ENCODE measurements at regions not wholly inside any gene's neighbourhood (a gene's known extent, or its start where the extent isn't known, plus 50 kb on each side); places are given as distances from the start of the nearest gene placed in this dataset.
A peak's percentile ranks its signal among the peaks of the same experiment; 100 is the strongest.

DNA sequence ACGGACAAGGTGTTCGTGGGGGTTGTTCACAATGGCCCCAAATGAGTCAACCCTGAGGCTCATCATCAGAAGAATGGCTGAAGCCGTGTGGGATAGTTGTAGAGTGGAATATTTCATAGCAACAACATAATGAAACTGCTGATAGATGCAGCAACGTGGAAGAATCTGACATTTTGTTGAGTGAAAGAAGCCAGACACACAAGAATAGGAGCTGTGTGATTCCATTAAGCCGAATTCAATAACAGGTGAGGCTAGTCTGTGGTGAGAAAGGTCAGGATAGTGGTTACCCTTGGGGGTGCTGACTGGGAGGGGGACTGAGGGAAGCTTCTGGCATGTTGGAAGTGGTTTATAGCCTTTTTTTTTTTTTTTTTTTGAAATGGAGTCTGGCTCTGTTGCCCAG lies 144.0 kb downstream of the SMAD6 start:
- Histone ChIP-seq H3K36me3 (ENCODE audit: control insufficient read depth, insufficient read depth, low read length) (peaks cover 1% of the 10 kb centered on the region; the same call in 1 of the 2 replicates), H4K91ac (ENCODE audit: insufficient read depth, low read depth, low read length) (peak overlapping the region; percentile 50; the same call in 1 of the 2 replicates), H3K9me3 (ENCODE audit: control insufficient read depth, insufficient read depth, low read length) (no peaks in the 10 kb centered on the region), H3K4me2 (ENCODE audit: low read depth, low read length) (no peak overlapping the region), H3K27me3 (ENCODE audit: control insufficient read depth, insufficient read depth, low read length) (no peaks in the 10 kb centered on the region), H4K5ac (ENCODE audit: low read depth, low read length) (no peak overlapping the region), H3K4ac (ENCODE audit: low read depth, low read length) (no peak overlapping the region), H3K18ac (ENCODE audit: low read depth, low read length) (no peak overlapping the region), H4K8ac (ENCODE audit: low read depth in 2 of 2, low read length in 2 of 2) (no peak overlapping the region), H3K23ac (ENCODE audit: low read depth, low read length) (no peak overlapping the region), H3K9ac (ENCODE audit: low read depth, low read length) (no peak overlapping the region), H2AFZ (replicated peaks; ENCODE audit: low read length, poor library complexity) (no peak overlapping the region), H4K20me1 (ENCODE audit: insufficient read depth, low read length) (no peaks in the 10 kb centered on the region; the same call in 1 of the 2 replicates), H3K79me1 (ENCODE audit: low read depth in 1 of 2, low read length in 2 of 2) (peaks cover 29 to 77% of the 10 kb centered on the region in 2 experiments), H3K14ac (replicated peaks; ENCODE audit: low read depth, low read length) (0 out of 2 replicates have a peak overlapping the region, but pooled peaks have one; percentile 25), H2BK20ac (ENCODE audit: low read depth, low read length) (no peak overlapping the region), H2BK5ac (ENCODE audit: low read depth, low read length, poor library complexity, severe bottlenecking) (no peak overlapping the region), H3K56ac (ENCODE audit: extremely low read depth, insufficient read depth, low read length) (no peak overlapping the region), H3K4me3 (ENCODE audit: insufficient read depth, low read depth, low read length) (no peak overlapping the region), H2AK9ac (replicated peaks; ENCODE audit: low read depth, low read length, poor library complexity) (no peak overlapping the region), H3K9me1 (ENCODE audit: insufficient read depth, low read length) (peaks cover 15% of the 10 kb centered on the region; the same call in 1 of the 2 replicates), H2BK120ac (ENCODE audit: low read depth, low read length) (no peak overlapping the region; the same call in 1 of the 2 replicates), H2AK5ac (ENCODE audit: low read depth, low read length) (peak overlapping the region; percentile 78; the same call in 1 of the 2 replicates), H2BK15ac (ENCODE audit: low read depth, low read length) (no peak overlapping the region), H3K27ac (ENCODE audit: insufficient read depth, low read length) (no peak overlapping the region), H3K4me1 (ENCODE audit: control insufficient read depth, insufficient read depth, low read length) (peaks cover 23% of the 10 kb centered on the region)
- dilution Hi-C loops (cut with HindIII; ENCODE audit: low sequenced_read_pairs, unreplicated experiment) = no loop called here
- CTCF ChIA-PET = interaction anchor here (1.1 to 1.4 kb wide), 2 partner anchors 67 to 138 kb away, joined by 4 to 5 read pairs; no protein-coding TSS in a partner anchor
- no peak for TF ChIP-seq FOS (IDR thresholded peaks at IDR 0.05; ENCODE audit: low read depth, low read length)
- TF ChIP-seq MAFK (IDR thresholded peaks at IDR 0.05; ENCODE audit: low read depth, low read length) = no peak
- TF ChIP-seq SMC3 (IDR thresholded peaks at IDR 0.05; ENCODE audit: low read depth, low read length) = no peak
- TF ChIP-seq CEBPB (IDR thresholded peaks at IDR 0.05; ENCODE audit: low read depth, low read length) = no peak
- no peak for TF ChIP-seq CHD1 (IDR thresholded peaks at IDR 0.05; ENCODE audit: low read depth, low read length)
- TF ChIP-seq MXI1 (IDR thresholded peaks at IDR 0.05; ENCODE audit: borderline replicate concordance, low read depth, low read length) = no peak
- TF ChIP-seq POLR2A (IDR thresholded peaks at IDR 0.05; ENCODE audit: low read depth, low read length) = no peak
- TF ChIP-seq MAZ (IDR thresholded peaks at IDR 0.05; ENCODE audit: borderline replicate concordance, low read depth, low read length) = no peak
- TF ChIP-seq RFX5 (IDR thresholded peaks at IDR 0.05; ENCODE audit: low read depth, low read length) = no peak
- no peak for TF ChIP-seq RAD21 (IDR thresholded peaks at IDR 0.05; ENCODE audit: low read length)
- TF ChIP-seq, protein P1, sequence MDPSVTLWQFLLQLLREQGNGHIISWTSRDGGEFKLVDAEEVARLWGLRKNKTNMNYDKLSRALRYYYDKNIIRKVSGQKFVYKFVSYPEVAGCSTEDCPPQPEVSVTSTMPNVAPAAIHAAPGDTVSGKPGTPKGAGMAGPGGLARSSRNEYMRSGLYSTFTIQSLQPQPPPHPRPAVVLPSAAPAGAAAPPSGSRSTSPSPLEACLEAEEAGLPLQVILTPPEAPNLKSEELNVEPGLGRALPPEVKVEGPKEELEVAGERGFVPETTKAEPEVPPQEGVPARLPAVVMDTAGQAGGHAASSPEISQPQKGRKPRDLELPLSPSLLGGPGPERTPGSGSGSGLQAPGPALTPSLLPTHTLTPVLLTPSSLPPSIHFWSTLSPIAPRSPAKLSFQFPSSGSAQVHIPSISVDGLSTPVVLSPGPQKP (IDR thresholded peaks at IDR 0.05; ENCODE audit: borderline replicate concordance, low read depth, low read length) = no peak
- TF ChIP-seq, protein P2, sequence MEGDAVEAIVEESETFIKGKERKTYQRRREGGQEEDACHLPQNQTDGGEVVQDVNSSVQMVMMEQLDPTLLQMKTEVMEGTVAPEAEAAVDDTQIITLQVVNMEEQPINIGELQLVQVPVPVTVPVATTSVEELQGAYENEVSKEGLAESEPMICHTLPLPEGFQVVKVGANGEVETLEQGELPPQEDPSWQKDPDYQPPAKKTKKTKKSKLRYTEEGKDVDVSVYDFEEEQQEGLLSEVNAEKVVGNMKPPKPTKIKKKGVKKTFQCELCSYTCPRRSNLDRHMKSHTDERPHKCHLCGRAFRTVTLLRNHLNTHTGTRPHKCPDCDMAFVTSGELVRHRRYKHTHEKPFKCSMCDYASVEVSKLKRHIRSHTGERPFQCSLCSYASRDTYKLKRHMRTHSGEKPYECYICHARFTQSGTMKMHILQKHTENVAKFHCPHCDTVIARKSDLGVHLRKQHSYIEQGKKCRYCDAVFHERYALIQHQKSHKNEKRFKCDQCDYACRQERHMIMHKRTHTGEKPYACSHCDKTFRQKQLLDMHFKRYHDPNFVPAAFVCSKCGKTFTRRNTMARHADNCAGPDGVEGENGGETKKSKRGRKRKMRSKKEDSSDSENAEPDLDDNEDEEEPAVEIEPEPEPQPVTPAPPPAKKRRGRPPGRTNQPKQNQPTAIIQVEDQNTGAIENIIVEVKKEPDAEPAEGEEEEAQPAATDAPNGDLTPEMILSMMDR (conservative IDR thresholded peaks at IDR 0.05; ENCODE audit: low read depth, low read length) = no peak
- no peak for TF ChIP-seq BHLHE40 (IDR thresholded peaks at IDR 0.05; ENCODE audit: low read depth, low read length)
- no peak for TF ChIP-seq NFE2L2 (IDR thresholded peaks at IDR 0.05; ENCODE audit: low read depth, low read length)
- TF ChIP-seq RCOR1 (IDR thresholded peaks at IDR 0.05; ENCODE audit: insufficient replicate concordance, low read length) = no peak
- TF ChIP-seq, protein P3, sequence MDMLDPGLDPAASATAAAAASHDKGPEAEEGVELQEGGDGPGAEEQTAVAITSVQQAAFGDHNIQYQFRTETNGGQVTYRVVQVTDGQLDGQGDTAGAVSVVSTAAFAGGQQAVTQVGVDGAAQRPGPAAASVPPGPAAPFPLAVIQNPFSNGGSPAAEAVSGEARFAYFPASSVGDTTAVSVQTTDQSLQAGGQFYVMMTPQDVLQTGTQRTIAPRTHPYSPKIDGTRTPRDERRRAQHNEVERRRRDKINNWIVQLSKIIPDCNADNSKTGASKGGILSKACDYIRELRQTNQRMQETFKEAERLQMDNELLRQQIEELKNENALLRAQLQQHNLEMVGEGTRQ (IDR thresholded peaks at IDR 0.05; ENCODE audit: low read depth, low read length) = no peak
- DNase-seq (no peak), ATAC-seq (ENCODE audit: low read depth) (no peak)
- WGBS, 2 experiments (ENCODE audit: extremely low coverage in 2 of 2, insufficient read length in 1 of 2) = no CpG with 5 or more reads among the region's 5 CpGs
- POLR2A ChIA-PET (ENCODE audit: unreplicated experiment) = no interaction called here
- in situ Hi-C loops (cut with MboI; ENCODE audit: low sequenced_read_pairs) = loop anchor here (25.0 kb wide), 1 partner anchor 134 kb away; the partner anchor contains the start of gene SMAD6
- intact Hi-C loops (cut with micrococcal nuclease) = no loop called here
- BruUV-seq (replicated peaks) = no TSS peak
